AG09309 (cell line): ENCODE measurements at regions not wholly inside any gene's neighbourhood (a gene's known extent, or its start where the extent isn't known, plus 50 kb on each side); places are given as distances from the start of the nearest gene placed in this dataset.

Experiments used
- DNase-seq: peaks from one replicate; pipeline ENCODE4 v3.0.0-alpha.2; 2010; ENCODE audit warnings: low read depth
- H3K4me3 ChIP-seq: 2 replicates; pipeline ENCODE4 v1.5.1; 2011; ENCODE audit warnings: mild to moderate bottlenecking, low read depth, low read length, moderate library complexity; ENCODE audit not compliant: control insufficient read depth
- CTCF ChIP-seq: IDR thresholded peaks from 2 replicates; pipeline ENCODE4 v1.5.1; 2011; ENCODE audit warnings: mild to moderate bottlenecking, low read depth, low read length, inconsistent platforms; ENCODE audit not compliant: insufficient read depth, control insufficient read depth; ENCODE audit errors: missing control alignments

- no peak overlapping the region for H3K4me3 ChIP-seq
- no peak for DNase-seq
- TF ChIP-seq CTCF: no peak
These were observed 108.0 kb downstream of the CPZ start for GRCh38 chr4:8700531-8700930.

GRCh38 chr4:8699479-8700145 is 107.0 kb downstream of the CPZ start:
- H3K4me3 ChIP-seq: no peak overlapping the region
- DNase-seq: no peak
- TF ChIP-seq CTCF: no peak

GRCh38 chr4:8699063-8699385 is 106.5 kb downstream of the CPZ start:
- H3K4me3 ChIP-seq: no peak overlapping the region
- no peak for DNase-seq
- no peak for TF ChIP-seq CTCF

DNA sequence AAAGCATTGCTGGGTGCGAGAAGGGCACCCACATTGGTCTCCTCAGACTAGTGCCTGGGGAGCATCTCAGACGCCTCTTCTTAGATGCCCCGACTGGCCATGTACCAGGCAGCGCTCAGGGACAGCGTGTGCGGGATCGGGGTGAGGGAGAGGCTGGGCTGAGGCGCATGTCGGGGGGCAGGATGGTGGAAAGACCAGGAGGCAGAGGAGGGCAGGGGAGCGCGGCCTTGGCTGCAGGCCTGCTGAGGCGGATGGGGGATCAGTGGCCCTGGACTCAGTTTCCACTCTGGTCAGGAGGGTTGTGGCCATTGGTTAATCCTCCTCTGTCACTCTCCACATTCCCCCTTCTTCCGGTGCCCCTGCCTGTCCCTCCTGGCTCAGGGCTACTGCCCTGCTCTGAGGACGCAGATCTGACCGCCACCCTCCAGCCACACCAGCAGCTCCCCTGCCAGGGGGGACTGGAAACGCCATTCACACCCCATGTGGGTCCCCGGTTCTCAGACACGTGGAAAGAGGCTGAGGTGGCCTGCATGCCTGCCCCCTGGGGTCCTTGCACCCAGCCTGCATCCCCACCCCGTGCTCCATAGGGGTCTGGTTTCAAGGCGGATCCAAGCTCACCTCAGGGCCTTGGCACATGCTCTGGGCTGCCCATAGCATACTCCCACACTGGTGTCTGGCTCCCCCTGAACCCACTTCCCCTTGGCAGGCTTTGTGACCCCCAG is 105.9 kb downstream of the CPZ start:
- no peak for DNase-seq
- TF ChIP-seq CTCF: no peak
- H3K4me3 ChIP-seq: no peak overlapping the region

- DNase-seq: no peak
- no peak for TF ChIP-seq CTCF
- no peak overlapping the region for H3K4me3 ChIP-seq
These were observed 105.3 kb downstream of the CPZ start for GRCh38 chr4:8697826-8698225.

DNA sequence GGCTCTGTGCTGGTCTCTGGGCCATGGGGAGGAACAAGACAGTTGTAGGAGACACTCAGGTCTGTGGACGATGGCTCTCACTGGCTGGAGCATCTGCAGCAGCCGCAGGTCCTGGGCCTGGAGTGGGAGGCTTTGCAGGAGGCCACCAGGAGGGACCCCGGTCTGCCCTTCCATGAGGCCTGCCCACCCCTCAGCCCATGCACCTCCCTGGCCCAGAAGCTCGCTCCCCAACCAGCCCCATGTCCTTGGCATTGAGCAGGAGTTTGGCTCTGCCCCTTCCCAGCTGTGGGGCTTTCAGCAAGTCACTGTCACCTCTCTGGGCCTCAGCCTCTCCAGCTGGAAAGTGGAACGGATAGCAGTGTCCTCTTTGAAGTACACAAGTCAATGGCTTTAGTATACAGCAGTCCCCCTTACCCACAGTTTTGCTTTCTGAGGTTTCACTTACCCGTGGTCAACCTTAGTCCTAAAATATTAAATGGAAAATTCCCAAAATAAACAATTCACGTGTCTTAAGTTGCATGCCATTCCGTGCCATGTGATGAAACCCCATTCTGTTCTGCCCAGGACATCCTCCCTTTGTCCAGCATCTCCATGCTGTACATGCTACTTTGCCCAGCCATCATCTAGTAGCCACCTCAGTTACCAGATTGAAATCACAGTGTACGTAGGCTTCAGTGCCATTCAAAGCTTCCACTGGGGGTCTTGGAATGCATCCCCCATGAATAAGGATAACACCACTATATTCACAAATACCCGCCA is 104.0 kb downstream of the CPZ start:
- TF ChIP-seq CTCF: no peak
- DNase-seq: no peak
- H3K4me3 ChIP-seq: no peak overlapping the region
